COLO668 (cell line): ENCODE measurements at regions not wholly inside any gene's neighbourhood (a gene's known extent, or its start where the extent isn't known, plus 50 kb on each side); places are given as distances from the start of the nearest gene placed in this dataset.

ENCODE experiments used
- DNase-seq: peaks from one replicate; lab custom pipeline; 2025; ENCODE audit not compliant: unreplicated experiment; lab: John Stamatoyannopoulos, UW

DNA sequence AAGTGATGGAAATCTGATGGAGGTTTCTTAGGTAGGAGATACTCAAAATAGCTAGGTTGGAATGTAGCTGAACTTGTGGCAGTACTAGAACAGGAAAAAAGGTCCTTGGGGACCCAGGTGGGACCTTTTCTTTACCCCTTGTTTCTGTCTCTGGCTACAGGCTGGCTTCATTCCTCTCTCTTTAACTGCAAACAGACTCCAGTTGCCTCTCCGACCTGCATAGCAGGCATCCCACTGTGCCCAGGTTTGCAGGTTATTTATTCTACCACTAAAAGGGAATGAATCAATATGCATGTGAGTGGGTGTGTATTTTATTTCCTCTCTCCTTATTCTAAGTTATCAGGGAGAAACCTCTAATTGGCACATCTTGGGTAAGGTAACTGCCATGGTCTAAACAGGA, 758.1 kb downstream of the MED13L start:
- DNase-seq = no peak

DNA sequence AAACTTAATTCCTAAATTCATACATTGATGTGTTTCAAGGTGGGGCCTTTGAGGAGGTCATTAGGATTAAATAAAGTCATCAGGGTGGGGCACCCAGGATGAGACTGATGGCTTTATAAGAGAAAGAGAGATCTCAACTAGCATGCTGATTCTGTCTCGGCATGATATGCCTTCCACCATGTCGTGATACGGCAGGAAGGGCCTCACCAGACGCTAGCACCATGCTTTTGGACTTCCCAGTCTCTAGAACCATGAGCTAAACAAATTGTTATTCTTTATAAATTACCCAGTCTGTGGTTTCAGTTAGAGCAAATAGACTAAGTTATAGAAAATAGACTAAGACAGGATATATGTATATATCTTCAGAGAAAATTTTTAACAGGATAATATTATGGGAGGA, 759.6 kb downstream of the MED13L start:
- no peak for DNase-seq

DNA sequence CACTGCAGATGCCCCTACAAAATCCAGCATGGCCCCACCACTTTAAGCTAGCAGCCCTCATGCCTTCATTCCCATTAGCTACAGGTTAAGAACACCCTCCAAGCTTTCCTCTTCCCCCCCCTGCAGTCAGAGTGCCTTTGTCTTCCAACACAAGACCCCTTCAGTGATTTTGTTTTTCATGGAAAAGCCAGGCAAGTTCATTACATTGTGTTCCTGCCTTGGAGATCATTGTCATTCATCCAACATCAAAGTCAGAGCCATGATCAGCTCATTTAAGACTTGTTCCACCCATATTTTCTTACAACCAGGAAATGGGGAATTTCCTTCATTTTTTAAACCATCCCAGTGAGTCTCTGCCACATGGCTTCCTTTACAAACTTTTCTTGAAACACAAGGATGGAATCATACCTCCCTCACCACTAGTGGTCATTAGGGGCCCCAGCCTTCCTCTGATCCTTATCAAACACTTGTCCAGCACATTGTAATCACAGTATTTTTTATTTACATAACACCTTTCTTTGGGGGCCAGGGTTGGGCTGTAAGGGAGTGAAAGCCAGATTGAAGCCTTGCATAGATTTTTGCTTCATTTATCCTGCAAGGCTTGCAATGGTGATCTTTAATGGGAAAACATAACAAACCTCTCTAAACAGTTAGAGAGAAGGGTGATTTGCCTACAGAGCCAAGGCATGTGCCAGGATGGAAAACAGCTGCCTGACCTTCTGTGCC, 765.3 kb downstream of the MED13L start:
- no peak for DNase-seq

DNA sequence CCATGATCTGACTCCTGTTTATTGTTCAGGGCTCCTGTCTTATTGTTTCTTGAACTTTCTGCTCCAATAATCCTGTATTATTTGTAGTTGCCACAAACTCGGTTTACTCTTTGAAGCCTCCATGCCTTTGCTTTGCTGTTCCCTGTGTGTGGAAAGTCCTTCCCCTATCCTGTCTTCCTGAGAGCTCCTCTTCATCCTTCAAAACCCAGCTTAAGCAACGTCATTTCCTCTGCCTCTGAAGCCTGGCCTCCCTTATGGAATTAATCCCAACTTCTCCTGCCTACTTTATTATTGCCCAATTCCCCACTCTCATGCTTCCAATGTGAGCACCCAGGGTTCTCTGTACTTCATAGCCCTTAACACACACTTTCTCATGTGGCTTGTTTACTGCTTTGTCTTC, 766.2 kb downstream of the MED13L start:
- DNase-seq = no peak

DNA sequence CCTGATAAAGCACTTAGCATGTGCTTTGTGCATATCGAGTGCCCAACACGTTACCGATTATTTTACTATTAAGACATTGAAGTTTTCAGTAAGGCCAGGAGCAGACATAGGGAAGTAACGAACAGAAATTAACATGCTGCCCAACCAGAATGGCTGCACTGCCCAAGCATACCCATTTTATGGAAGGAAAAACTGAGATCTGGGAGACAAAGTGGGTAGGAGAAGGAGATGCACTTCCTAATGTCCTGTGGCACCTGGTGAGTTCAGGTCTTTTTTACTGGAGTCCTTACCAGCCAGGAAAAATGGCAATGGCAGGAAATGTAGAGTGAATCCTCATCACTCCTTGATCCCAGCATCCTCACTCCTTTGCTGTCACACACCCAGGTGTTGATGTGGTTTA, 768.5 kb downstream of the MED13L start:
- DNase-seq = no peak

DNA sequence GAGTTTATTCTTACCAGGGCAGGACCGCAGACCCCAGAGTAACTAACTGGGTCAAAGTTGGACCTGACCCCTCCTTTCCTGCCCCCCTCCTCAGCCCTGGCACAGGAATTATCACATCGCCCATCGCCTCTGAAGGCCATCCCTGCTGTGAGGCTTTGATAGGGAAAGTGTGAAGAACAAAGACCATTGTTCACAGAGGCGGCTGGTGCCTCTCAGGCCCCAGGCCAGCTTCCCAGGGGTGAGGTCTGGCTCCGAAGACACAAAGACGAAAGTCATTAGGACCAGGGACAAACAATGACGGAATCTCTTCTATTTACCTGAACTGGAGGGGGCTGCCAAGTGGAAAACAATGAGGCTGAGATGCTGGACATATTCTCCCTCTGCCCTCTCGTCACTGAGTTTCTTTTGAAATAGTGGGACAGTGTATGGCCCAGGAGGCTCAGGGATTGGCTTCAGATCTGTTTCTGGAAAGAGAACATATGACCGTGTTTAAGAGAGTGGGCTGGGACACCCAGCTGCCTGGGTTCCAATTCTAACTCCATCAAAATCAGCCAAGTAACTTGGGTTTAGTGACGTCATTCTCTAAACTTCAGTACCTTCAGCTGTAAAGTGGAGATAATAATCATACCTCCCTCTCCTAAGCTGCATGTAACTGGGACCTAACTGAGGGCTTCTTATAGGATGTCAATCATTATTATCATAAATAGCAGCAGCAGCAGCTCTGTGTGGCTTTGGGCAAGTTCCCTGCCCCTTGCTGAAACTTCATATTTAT, 769.4 kb downstream of the MED13L start:
- DNase-seq = no peak

GRCh38 chr12:115507560-115507889, 770.0 kb downstream of the MED13L start:
- DNase-seq = no peak

- DNase-seq = no peak
Measured at GRCh38 chr12:115506822-115507559, 770.5 kb downstream of the MED13L start.

DNA sequence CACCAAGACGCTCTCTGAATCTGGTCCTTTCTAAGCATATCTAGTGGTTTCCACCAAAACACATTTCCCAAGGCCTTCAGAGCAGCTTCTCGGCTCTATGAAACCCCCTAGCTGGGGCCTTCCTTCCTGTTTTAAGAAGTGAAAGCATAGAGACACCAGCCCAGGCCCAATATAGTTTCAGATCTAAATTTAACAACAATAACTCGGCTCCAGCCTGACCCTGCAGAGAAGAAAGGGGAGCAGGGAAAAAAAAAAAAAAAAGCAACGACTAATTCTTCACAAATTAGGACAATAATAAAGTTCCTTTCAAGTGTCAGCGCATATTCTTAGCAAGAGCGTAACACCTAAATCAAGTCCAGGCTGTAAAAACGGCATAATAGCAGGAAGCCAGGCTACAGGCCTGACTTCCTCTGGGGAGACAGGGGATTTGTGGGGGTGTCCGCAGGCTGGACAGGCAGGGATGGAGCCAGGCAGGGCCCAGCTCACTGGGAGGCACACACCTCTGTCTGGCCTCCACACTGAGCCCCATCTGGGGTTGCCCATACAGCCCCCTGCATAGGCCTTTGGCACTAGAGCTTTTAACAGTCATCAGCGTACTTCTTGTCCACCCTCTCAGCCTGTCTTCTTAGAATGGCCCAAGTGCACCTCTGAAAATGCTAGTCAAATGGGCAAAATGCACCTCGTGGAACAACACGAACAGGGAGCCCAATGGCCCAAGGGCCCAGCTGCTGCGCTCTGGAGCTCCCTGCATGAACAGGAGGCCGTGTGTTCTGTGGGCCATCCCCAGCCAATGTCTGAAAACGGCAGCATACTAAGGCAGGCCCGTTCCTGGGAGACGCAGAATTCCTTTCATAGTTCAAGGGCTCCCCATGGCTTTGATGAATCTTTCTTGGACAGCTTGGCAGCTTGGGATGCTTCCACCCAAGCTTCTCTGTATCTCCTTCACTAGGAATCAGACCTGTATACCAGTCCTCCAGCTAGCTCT, 772.9 kb downstream of the MED13L start:
- DNase-seq = no peak

GRCh38 chr12:115500872-115501271, 776.6 kb downstream of the MED13L start:
- no peak for DNase-seq

DNA sequence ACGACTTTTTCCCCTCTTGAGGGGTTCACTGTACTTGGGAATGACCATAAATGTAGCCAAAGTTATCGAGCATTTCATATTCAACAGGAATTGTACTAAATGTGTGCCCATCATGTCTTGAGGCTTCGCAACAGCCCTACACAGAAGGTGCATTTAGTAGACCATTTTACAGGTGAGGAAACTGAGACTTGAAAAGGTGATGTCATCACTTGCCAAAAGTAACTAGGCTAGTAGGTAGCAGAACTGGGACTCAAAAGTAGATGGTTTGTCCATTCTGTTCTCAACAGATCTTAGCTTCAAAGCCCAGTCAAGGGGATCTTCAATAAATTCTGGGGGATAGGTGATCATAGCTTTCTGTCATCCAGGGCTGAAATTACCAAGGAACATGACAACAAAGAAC, 782.2 kb downstream of the MED13L start:
- no peak for DNase-seq

DNA sequence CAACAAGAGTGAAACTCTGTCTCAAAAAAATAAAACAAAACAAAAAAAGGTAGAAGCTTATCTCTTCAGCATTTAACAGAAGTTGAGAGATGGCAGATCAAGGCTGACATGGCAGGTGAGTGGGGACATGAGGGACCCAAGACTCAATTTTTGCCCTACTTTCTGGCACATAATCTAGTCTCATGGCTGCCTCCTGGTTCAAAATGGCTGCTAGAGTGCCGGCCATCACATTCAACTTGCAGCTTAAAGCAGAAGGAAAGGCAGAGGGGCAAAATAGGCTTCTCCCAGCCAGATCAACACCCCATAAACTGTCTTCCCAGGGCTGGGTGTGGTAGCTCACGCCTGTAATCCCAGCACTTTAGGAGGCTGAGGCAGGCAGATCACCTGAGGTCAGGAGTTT, 784.9 kb downstream of the MED13L start:
- DNase-seq = no peak

DNA sequence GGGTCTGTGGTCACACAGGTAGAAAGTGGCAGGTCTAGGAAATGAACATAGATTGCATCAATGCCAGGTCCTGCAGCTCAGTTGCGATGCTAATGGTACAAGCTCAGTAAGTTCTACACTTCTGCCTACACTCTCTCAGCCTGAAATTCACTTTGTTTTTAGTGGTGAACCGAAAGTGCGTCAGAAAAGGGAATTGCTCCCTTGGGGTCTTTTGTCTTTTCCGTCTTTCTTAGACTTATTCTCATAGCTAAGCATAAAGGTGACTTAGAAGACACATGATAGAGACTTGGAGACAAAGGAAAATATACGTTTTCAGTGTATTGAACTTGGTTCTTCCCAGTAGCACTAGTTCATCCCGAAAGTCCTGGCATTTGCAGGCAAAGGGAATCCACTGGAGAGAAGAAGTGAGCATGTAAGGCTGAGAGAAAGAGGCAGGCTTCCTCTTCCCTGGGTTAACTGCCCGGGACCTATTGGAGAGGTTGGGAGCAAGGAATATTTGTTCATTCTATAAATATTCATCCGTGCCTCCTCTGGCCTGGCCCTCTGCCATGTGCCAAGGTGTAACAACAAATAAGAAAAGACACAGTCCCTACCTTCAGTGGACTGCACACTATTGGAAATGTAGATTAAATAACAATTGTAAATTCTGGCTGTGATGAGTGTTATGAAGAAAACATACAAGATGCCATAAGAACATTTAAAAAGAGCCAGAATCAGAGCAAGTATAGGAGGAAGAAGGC, 785.8 kb downstream of the MED13L start:
- DNase-seq = no peak

DNA sequence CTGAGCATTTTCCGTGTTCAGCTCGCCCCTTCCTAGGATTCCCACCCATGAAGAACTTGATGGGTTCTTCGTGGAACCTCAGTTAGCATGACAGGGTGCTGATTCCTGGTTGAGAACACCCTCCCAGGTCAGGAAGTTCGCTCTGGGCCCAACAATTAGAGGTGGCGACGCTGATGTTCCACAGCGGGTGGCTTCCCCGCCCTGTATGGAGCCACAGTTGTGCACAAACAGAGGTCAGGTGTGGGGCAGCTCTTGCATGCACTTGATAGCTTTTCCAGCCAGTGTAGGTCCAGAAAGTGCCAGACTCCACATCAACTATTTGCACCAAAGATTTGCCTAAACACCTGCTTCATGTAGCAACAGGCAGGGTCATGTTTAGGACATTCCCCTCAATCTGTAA, 788.2 kb downstream of the MED13L start:
- DNase-seq = no peak

GRCh38 chr12:115485967-115486366, 791.5 kb downstream of the MED13L start:
- DNase-seq = no peak

DNA sequence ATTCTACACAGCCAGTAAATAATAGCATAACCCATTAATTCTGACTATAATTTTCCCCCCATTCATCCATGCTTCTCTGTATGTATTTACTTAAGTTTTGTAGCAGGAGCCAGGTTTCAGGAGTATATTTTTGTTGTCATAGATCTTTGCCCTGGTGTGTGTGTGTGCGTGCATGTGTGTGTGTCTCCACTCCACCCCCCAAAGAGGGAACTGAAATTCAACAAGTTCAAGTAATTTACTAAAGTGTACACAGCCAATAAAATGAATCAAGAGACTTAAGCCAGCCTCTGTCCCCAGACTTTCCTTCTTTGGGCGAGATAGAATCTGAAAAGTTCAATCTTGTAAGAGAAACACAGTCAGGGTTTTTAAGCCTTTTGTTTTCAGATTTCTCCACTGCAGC, 792.0 kb downstream of the MED13L start:
- DNase-seq = no peak

GRCh38 chr12:115482943-115483342, 794.5 kb downstream of the MED13L start:
- no peak for DNase-seq

- DNase-seq = no peak
Measured at GRCh38 chr12:115481141-115481540, 796.4 kb downstream of the MED13L start.

- DNase-seq = no peak
Measured at GRCh38 chr12:115478505-115478904, 794.5 kb upstream of the TBX3 start.
